HG03064 (cell line): ENCODE measurements at regions not wholly inside any gene's neighbourhood (a gene's known extent, or its start where the extent isn't known, plus 50 kb on each side); places are given as distances from the start of the nearest gene placed in this dataset.

Experiments used
- ATAC-seq: cut with Tn5 transposase; IDR thresholded peaks from one replicate; pipeline ENCODE4 v1.9.1; 2021; ENCODE audit warnings: low read depth; ENCODE audit not compliant: unreplicated experiment

GRCh38 chr6:102411796-102412195, 1018.3 kb downstream of the GRIK2 start:
- no peak for ATAC-seq

DNA sequence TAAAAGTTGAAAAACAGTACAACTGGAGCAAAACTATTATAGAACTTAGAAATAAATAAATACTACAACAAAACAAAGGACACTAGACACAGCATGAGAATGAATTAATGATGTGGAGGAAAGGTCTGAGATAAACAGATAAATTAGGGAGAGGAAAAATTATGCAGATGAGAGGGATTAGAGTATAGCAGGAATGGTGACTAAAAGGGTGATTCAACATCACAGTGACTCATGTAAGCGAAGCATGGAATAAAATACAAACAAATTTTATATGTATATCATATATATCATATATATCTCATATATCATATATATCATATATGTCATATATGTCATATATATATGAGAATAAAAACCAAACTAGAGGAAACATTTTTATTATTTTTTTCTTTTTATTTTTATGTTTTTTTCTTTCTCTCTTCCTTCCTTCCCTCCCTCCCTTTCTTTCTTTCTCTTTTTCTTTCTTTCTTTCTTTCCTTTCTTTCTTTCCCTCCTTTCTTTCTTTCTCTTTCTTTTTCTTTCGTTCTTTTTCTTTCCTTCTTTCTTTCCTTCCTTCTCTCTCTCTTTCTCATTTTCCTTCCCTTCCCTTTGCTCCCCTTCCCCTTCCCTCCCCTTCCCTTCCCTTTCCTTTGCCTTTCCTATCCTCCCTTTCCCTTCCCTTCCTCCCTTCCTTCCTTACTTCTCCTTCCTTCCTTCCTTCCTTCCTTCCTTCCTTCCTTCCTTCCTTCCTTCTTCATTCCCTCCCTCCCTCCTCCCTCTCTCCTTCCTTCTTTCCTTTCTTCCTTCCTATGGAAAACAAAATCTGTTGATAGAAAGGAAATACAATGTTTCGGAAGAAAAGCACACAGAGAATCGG, 1014.6 kb downstream of the GRIK2 start:
- ATAC-seq = no peak

- ATAC-seq = no peak
Observed at GRCh38 chr6:102405860-102406259, 1012.4 kb downstream of the GRIK2 start.

GRCh38 chr6:102402635-102403329, 1009.3 kb downstream of the GRIK2 start:
- ATAC-seq = no peak

- ATAC-seq = no peak
Observed at GRCh38 chr6:102398788-102399390, 1005.4 kb downstream of the GRIK2 start.

DNA sequence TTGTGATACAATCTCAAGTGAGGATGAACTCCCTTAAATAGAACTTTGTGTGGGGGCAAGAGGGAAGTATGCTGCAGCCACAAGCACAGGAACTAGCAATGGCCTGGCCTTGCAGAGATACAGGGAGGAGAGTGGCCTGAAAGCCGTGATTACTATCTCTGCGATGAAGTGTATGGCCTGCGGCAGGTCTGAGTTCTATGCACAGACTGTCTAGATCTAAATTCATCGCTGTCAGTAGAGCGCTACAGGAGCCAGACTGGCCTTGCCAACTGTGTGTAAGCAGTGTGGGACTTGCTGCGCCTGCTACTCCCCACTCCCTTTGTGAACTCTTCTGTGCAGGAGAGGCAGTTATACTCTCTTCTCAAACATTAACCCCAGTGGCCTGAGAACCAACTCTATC, 997.0 kb downstream of the GRIK2 start:
- no peak for ATAC-seq

DNA sequence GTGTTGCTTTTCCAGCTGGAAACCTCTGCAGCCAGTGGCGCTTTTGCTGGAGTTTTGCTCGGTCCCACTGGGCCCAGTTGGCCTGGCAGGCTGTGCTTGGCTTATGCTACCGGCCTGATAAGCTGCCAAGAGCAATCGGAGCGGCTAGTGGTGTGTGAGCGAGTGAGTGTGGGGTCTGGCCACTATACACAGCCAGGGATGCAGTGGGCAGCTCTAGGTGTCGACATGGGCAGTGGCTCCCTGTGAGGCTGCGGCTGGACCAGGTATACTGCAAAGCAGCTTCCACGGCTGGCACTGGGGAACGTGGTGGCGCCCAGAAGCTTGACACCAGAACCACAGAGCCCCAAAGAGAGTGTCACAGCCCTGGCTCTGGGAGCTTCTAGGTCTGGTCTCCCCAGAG, 996.5 kb downstream of the GRIK2 start:
- no peak for ATAC-seq

DNA sequence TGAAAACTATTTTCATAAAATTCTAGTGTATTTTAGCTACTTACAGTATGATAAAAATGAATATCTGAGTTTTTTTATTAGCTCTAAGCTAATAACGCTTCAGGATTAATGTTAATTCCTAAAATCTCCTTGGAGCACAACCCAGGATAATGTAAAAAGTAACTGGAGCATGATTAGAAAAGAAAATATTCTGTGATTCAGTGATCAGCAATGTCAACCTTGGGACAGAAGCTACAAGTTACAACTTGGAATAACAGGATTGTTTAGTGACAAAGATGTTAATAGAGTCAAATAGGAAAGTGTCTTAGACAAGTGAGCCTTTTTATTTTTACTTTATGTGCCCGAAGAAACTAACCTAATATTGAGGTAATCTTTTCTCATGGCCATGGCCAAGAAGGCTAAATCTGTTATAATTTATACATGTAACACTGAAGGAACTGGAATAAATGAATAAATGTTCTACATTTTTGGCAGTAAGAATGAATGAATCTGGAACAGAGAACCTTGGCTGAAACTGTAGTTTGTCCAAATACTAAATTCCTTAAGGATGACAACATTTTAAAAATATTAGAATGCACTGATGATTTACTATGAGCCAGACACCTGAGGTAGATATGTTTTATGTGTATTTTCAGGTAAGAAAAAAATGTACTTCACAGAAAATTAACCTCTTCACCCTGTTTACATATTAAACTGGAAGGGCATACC, 994.0 kb downstream of the GRIK2 start:
- no peak for ATAC-seq

DNA sequence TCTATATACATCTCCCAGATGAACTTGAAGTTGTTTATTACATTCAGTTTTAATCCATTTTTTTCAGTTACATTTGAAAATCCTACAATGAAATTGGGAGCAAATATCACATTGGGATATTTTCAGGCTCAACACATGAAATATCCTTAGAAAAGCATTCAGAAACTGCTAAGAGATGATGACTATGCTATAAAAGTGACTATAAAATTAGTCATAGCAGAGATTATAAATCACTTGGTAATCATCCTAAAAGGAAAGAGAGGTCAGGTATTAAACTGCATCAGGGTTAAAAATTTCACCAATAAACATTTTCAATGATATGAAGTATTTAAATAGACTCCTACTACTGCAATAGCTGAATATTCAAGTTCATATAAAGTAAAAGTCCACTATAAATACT, 987.7 kb downstream of the GRIK2 start:
- ATAC-seq = no peak

- no peak for ATAC-seq
Observed at GRCh38 chr6:102356170-102356569, 962.7 kb downstream of the GRIK2 start.

- no peak for ATAC-seq
Observed at GRCh38 chr6:102355578-102355977, 962.1 kb downstream of the GRIK2 start.

DNA sequence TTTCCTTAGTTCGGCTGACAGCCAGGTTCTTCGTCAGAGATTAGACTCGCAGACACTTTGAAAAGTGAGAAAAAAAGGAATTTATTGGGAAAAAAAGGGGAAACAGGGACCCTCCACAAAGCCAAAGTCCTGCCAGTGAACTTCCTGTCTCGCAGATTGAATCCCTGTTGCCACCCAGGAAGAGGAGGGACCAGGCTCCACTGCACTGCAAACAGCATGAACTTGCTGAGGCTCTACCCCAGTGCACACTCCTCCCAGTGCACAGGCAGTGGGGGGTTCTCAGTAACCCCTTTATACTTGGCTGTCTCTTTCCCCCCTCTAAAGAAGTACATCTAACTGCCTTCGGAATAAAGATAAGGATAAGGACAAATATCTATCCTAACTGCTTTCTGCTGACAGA, 959.0 kb downstream of the GRIK2 start:
- ATAC-seq = no peak

DNA sequence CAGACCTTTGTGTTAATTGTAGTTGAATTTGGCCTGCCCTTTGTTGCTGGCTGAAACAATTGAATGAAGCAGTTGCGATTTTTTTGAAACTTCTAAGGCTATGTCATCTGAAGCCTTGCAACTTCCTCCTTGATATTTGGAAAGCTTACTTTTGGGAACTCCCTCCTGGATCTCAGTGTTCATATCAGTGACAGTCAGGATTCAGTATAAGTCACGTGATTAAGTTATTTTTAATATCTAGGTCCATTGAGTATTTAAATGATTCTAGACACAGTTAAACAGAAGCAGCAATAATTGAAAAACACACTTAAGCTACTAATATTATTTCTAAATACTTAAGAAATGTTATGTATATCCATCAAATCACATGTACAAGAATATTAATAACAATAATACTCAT, 951.3 kb downstream of the GRIK2 start:
- no peak for ATAC-seq

GRCh38 chr6:102340311-102340710, 946.8 kb downstream of the GRIK2 start:
- no peak for ATAC-seq

DNA sequence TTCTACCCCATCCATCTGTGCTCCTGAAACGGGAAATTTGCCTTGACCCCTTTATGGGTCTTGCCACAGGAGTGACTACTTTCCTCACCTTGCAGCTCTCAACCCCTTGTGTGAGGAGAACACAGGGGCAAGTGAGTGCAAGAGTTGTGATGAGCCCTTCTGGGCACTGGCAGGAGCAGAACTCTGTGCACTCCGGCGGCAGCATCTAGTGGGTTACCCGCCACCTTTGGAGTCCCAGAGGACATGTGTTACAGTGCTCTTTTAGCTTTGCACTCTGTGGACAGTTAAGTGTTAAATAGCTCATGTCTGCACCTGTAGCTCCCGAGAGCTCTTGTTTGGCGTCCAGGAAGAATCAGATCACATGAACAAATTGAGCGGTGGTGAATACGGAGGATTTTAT, 940.2 kb downstream of the GRIK2 start:
- no peak for ATAC-seq

- no peak for ATAC-seq
Observed at GRCh38 chr6:102327697-102328225, 934.3 kb downstream of the GRIK2 start.

- no peak for ATAC-seq
Observed at GRCh38 chr6:102313699-102314098, 920.2 kb downstream of the GRIK2 start.

GRCh38 chr6:102309700-102310099, 916.2 kb downstream of the GRIK2 start:
- no peak for ATAC-seq

DNA sequence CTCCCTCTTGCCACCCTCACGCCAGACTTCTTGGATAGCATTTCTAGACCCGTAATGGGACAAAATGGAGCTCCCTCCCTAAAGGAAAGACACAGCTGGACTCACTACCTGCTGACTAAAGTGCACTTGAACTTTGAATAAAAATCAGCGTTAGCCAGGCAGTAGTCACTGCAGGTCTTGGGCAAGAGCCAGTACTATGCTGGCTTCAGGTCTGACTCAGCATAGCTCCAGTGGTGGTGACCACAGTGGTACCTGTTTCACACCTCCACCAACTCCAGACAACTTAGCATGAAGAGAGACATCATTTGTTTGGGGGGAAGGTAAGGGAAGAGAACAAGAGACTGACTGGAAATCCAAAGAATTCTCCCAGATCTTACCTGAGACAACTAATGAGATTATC, 906.8 kb downstream of the GRIK2 start:
- ATAC-seq = no peak

GRCh38 chr6:102298051-102298450, 904.5 kb downstream of the GRIK2 start:
- no peak for ATAC-seq
